ENCODE measurements at regions not wholly inside any gene's neighbourhood (a gene's known extent, or its start where the extent isn't known, plus 50 kb on each side); places are given as distances from the start of the nearest gene placed in this dataset.

- H3K4me3 Mint-ChIP-seq, result no peak overlapping the region
- no peaks in the 10 kb centered on the region for H3K9me3 Mint-ChIP-seq
- peaks cover 37 to 61% of the 10 kb centered on the region in 2 donors for H3K27me3 Mint-ChIP-seq
- no peak for ATAC-seq (replicated peaks)
- no peaks in the 10 kb centered on the region for H3K36me3 Mint-ChIP-seq (ENCODE audit: insufficient read depth)
- H3K4me1 Mint-ChIP-seq (ENCODE audit: low read depth in 2 of 2), result no peaks in the 10 kb centered on the region
- peak in 1 of 3 experiments; percentile 3 for DNase-seq
- no peak overlapping the region for H3K27ac Mint-ChIP-seq
These were observed 125.2 kb upstream of the RALGAPA2 start for GRCh38 chr20:20837574-20838021.

DNA sequence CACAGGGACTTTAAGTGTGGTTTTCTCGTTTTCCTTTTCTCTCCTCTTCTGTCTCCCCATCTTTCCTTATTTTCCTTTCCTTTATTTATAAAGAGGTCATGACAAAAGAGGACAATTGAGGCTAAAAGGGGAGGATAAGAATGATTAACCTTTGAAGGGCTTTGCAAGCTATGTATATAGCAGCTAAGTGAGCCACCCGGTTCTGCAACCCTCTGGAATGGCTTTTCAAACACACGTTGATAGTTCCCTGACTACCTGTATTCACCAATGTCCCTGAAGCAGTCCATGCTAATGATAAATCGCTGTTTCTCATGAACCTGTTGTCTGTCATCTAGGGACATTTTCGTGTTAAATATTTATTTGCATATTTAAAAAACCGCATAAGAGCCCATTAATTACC lies 124.4 kb upstream of the RALGAPA2 start:
- ATAC-seq (replicated peaks), result no peak
- H3K27ac Mint-ChIP-seq, result no peak overlapping the region
- no peaks in the 10 kb centered on the region for H3K36me3 Mint-ChIP-seq (ENCODE audit: insufficient read depth)
- peaks cover 30 to 53% of the 10 kb centered on the region in 2 donors for H3K27me3 Mint-ChIP-seq
- no peak overlapping the region for H3K4me3 Mint-ChIP-seq
- no peak for DNase-seq
- H3K4me1 Mint-ChIP-seq (ENCODE audit: low read depth in 2 of 2), result no peaks in the 10 kb centered on the region
- no peaks in the 10 kb centered on the region for H3K9me3 Mint-ChIP-seq

DNA sequence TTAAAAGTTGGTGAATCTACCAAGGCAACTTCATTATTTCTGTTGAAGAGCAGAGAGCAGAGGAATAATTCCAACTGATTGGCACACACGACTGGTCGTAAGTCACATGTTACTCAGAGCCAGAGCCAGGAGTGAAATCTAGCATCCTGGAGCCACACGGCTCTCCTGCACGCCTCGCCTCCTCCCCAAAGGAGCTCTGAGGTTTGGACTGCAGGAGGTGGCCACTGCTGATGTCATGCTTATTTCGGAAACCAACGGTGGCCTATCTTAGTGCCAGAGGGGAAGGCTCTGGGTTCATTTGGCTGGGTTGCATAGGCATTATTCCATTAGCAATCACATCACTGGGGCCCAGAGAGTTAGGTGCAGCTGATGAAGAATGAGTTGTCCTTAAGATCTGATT lies 123.5 kb upstream of the RALGAPA2 start:
- Mint-ChIP-seq H3K27ac (no peak overlapping the region), H3K4me1 (ENCODE audit: low read depth in 2 of 2) (no peaks in the 10 kb centered on the region), H3K9me3 (no peaks in the 10 kb centered on the region), H3K27me3 (peaks cover 24 to 51% of the 10 kb centered on the region in 2 donors), H3K4me3 (no peak overlapping the region), H3K36me3 (ENCODE audit: insufficient read depth) (no peaks in the 10 kb centered on the region)
- DNase-seq (no peak), ATAC-seq (replicated peaks) (no peak)

GRCh38 chr20:20834008-20834407 lies 121.6 kb upstream of the RALGAPA2 start:
- DNase-seq (no peak), ATAC-seq (replicated peaks) (no peak)
- Mint-ChIP-seq H3K4me1 (ENCODE audit: low read depth in 2 of 2) (no peaks in the 10 kb centered on the region), H3K9me3 (no peaks in the 10 kb centered on the region), H3K27me3 (peaks cover 20 to 42% of the 10 kb centered on the region in 2 donors), H3K27ac (no peak overlapping the region), H3K36me3 (ENCODE audit: insufficient read depth) (no peaks in the 10 kb centered on the region), H3K4me3 (no peak overlapping the region)

DNA sequence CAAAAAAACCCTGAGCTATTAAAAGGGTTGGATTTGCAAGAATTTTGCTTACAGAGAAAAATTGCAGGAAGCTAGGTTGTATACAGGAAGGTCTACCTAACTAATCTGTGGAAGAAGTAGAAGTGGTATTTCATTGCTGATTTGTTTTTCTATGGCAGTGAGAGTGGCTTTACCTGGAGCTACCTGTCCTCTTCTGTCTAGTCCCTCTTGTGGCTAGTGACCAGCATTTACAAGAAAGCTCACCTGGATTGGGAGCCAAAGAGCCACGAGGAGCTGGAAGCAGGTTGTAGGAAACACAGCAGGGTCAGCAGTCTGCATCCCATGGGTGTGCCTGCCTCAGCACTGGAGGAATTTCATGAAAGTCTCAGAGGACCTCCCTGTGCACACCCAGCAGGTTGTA lies 120.3 kb upstream of the RALGAPA2 start:
- Mint-ChIP-seq H3K9me3 (no peaks in the 10 kb centered on the region), H3K4me1 (ENCODE audit: low read depth in 2 of 2) (no peaks in the 10 kb centered on the region), H3K27ac (no peak overlapping the region), H3K36me3 (ENCODE audit: insufficient read depth) (no peaks in the 10 kb centered on the region), H3K4me3 (no peak overlapping the region), H3K27me3 (peaks cover 20 to 44% of the 10 kb centered on the region in 2 donors)
- ATAC-seq (replicated peaks) (no peak), DNase-seq (no peak)

DNA sequence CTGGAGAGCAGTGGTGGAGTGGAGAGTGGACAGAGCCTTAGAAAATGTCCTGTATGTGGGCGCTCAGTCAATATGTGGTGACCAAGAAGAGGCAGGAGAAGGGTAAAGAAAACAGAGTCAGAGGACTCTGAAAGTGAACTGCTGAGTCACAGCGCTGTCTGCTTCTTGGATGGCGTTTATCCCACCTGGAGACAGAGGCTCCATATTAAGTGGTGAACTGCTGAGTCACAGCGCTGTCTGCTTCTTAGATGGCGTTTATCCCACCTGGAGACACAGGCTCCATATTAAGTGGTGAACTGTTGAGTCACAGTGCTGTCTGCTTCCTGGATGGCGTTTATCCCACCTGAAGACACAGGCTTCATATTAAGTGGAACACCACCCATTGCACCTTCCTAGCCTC lies 119.3 kb upstream of the RALGAPA2 start:
- no peaks in the 10 kb centered on the region for H3K4me1 Mint-ChIP-seq (ENCODE audit: low read depth in 2 of 2)
- H3K9me3 Mint-ChIP-seq, result no peaks in the 10 kb centered on the region
- no peak overlapping the region for H3K4me3 Mint-ChIP-seq
- no peak overlapping the region for H3K27ac Mint-ChIP-seq
- ATAC-seq (replicated peaks) (no peak), DNase-seq (no peak)
- H3K27me3 Mint-ChIP-seq, result peaks cover 27 to 53% of the 10 kb centered on the region in 2 donors
- H3K36me3 Mint-ChIP-seq (ENCODE audit: insufficient read depth), result no peaks in the 10 kb centered on the region

GRCh38 chr20:20829681-20830080 lies 117.2 kb upstream of the RALGAPA2 start:
- ATAC-seq (replicated peaks), result no peak
- Mint-ChIP-seq H3K4me3 (no peak overlapping the region), H3K9me3 (no peaks in the 10 kb centered on the region), H3K27me3 (peaks cover 25 to 49% of the 10 kb centered on the region in 2 donors), H3K36me3 (ENCODE audit: insufficient read depth) (no peaks in the 10 kb centered on the region), H3K27ac (no peak overlapping the region), H3K4me1 (ENCODE audit: low read depth in 2 of 2) (peaks cover 0 to 3% of the 10 kb centered on the region in 2 donors)
- DNase-seq, result no peak

GRCh38 chr20:20827992-20828597 lies 115.7 kb upstream of the RALGAPA2 start:
- DNase-seq, result no peak
- Mint-ChIP-seq H3K9me3 (no peaks in the 10 kb centered on the region), H3K27me3 (peaks cover 19 to 54% of the 10 kb centered on the region in 2 donors)

DNA sequence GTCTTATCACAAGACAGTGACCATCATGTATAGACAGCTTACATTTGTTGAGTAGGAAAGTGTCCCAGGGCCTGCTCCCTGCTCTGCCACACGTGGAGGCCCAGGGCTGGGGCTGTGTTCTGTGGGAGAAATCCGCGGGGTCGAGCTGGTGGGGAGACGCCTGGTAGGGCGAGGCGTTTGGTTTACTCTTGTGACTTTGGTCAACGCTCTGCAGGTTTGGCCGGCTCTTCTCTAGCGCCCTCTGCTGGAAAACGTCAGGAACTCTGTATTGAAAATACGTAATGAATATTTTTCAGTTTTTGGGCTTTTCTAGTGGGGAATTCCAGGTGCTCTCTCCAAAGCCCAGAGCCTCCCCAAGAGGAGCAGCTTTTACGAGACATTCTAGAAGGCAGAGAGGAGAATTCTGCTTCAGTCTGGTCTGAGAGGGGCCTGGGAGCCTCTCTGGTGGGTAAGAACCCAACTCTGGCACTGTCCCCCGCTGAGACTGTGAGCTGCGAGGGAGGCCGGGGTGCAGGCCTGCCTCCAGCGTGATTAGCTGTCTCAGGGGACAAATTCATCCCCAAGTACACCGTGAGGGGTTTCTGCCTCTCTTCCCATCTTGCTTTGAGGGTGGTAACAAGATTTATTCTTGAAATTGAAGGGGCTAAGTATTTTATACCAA lies 112.6 kb upstream of the RALGAPA2 start:
- Mint-ChIP-seq H3K36me3 (ENCODE audit: insufficient read depth) (no peaks in the 10 kb centered on the region), H3K4me1 (ENCODE audit: low read depth in 2 of 2) (peaks cover 0 to 4% of the 10 kb centered on the region in 2 donors), H3K4me3 (no peak overlapping the region), H3K9me3 (no peaks in the 10 kb centered on the region), H3K27me3 (peaks cover 28 to 66% of the 10 kb centered on the region in 2 donors), H3K27ac (no peak overlapping the region)
- ATAC-seq (replicated peaks) (peak; percentile 40), DNase-seq (peak; percentile 42 to 48 (median 44))

More at GRCh38 chr20:20827992-20828597, 115.7 kb upstream of the RALGAPA2 start:
- ATAC-seq (replicated peaks), result no peak
- no peak overlapping the region for H3K4me3 Mint-ChIP-seq
- no peaks in the 10 kb centered on the region for H3K36me3 Mint-ChIP-seq (ENCODE audit: insufficient read depth)
- H3K4me1 Mint-ChIP-seq (ENCODE audit: low read depth in 2 of 2), result peaks cover 0 to 4% of the 10 kb centered on the region in 2 donors
- H3K27ac Mint-ChIP-seq, result no peak overlapping the region

GRCh38 chr20:20823476-20823881 lies 111.0 kb upstream of the RALGAPA2 start:
- H3K27ac Mint-ChIP-seq, result no peak overlapping the region
- no peak for ATAC-seq (replicated peaks)
- peaks cover 30 to 71% of the 10 kb centered on the region in 2 donors for H3K27me3 Mint-ChIP-seq
- no peaks in the 10 kb centered on the region for H3K36me3 Mint-ChIP-seq (ENCODE audit: insufficient read depth)
- peaks cover 0 to 4% of the 10 kb centered on the region in 2 donors for H3K4me1 Mint-ChIP-seq (ENCODE audit: low read depth in 2 of 2)
- no peak for DNase-seq
- no peaks in the 10 kb centered on the region for H3K9me3 Mint-ChIP-seq
- H3K4me3 Mint-ChIP-seq, result no peak overlapping the region

- Mint-ChIP-seq H3K27ac (no peak overlapping the region), H3K4me3 (no peak overlapping the region), H3K36me3 (ENCODE audit: insufficient read depth) (no peaks in the 10 kb centered on the region), H3K9me3 (no peaks in the 10 kb centered on the region), H3K27me3 (peaks cover 32 to 74% of the 10 kb centered on the region in 2 donors), H3K4me1 (ENCODE audit: low read depth in 2 of 2) (peaks cover 0 to 4% of the 10 kb centered on the region in 2 donors)
- ATAC-seq (replicated peaks) (no peak), DNase-seq (no peak)
These were observed 109.2 kb upstream of the RALGAPA2 start for GRCh38 chr20:20821484-20822260.

DNA sequence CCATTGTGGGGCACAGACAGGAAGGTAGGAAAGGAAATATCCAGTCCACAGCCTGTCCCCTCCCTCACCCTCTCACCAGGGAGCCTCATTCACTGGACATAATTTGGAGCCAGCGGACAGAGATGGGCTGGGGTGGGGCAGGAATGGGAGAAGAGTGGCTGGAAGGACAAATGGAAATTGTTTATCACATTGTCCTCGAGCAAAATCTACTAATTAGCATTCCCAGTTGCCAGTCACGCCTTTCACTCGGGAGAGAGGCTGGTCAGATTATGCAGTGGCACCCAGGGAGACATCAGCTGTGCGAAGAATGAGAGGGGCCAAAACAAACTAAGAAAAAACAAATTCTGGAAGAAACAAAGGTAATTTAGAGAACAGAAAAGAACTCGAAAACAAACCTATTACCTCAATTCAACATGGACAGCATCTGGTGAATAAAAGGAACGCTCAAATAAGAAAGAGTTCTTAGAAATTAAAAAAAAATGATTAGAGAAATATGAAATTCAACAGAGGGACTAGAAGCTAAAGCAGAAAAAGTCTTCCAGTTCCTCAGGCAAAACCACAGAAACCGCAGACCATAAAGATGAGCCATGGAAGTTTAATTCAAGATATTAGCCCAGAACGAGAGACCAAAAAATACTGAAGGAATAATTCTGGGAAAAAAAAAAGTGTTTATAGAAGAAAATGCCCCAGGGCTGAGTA lies 108.5 kb upstream of the RALGAPA2 start:
- Mint-ChIP-seq H3K36me3 (ENCODE audit: insufficient read depth) (no peaks in the 10 kb centered on the region), H3K4me1 (ENCODE audit: low read depth in 2 of 2) (peaks cover 0 to 4% of the 10 kb centered on the region in 2 donors), H3K4me3 (no peak overlapping the region), H3K27me3 (peaks cover 29 to 67% of the 10 kb centered on the region in 2 donors), H3K9me3 (no peaks in the 10 kb centered on the region), H3K27ac (no peak overlapping the region)
- ATAC-seq (replicated peaks) (no peak), DNase-seq (no peak)

DNA sequence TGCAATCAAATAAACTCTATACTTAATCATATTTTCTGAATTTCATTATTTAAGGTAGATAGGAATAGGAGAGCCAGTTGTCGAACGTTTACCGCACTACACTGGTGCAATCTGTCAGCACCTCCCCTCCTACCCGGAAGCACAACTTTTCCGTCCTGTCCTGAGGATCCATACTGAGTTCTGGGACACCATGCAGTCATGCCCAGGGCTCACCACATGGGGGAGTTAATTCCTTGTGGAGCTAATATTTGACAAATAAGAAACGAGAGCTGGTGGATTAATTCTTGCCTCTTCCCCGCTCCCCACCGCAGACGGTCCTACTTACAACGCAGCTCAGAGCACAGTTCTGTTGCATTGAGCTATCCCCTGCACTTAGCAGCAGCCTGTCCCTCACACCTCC lies 107.7 kb upstream of the RALGAPA2 start:
- H3K27me3 Mint-ChIP-seq, result peaks cover 29 to 64% of the 10 kb centered on the region in 2 donors
- H3K36me3 Mint-ChIP-seq (ENCODE audit: insufficient read depth), result no peaks in the 10 kb centered on the region
- DNase-seq, result no peak
- H3K4me3 Mint-ChIP-seq, result no peak overlapping the region
- no peak for ATAC-seq (replicated peaks)
- no peaks in the 10 kb centered on the region for H3K9me3 Mint-ChIP-seq
- no peak overlapping the region for H3K27ac Mint-ChIP-seq
- peaks cover 0 to 4% of the 10 kb centered on the region in 2 donors for H3K4me1 Mint-ChIP-seq (ENCODE audit: low read depth in 2 of 2)

All from effector memory CD8-positive, alpha-beta T cell (primary cell).